HG03354 (cell line): ENCODE measurements at regions not wholly inside any gene's neighbourhood (a gene's known extent, or its start where the extent isn't known, plus 50 kb on each side); places are given as distances from the start of the nearest gene placed in this dataset.

Experiments
- ATAC-seq: cut with Tn5 transposase; IDR thresholded peaks from one replicate; pipeline ENCODE4 v1.9.1; 2021; ENCODE audit warnings: mild to moderate bottlenecking; ENCODE audit not compliant: unreplicated experiment, poor library complexity, severe bottlenecking

GRCh38 chr6:7960848-7961247 is 50.3 kb upstream of the TXNDC5 start:
- ATAC-seq = peak; percentile 56
